ENCODE measurements at regions not wholly inside any gene's neighbourhood (a gene's known extent, or its start where the extent isn't known, plus 50 kb on each side); places are given as distances from the start of the nearest gene placed in this dataset.

GRCh38 chr1:238061967-238062613, 171.4 kb upstream of the ZP4 start:
- DNase-seq (ENCODE audit: insufficient read length, low spot score): no peak
- no peak for TF ChIP-seq PAX5 (IDR thresholded peaks at IDR 0.05; ENCODE audit: insufficient read depth, low read length, severe bottlenecking)
- TF ChIP-seq POU2F2 (IDR thresholded peaks at IDR 0.05; ENCODE audit: low read depth, low read length): no peak
- no peak for TF ChIP-seq TAF1 (IDR thresholded peaks at IDR 0.05; ENCODE audit: low read depth, low read length)
- no peak for TF ChIP-seq POLR2A (IDR thresholded peaks at IDR 0.05; ENCODE audit: low read depth, low read length)
- no peak for TF ChIP-seq SPI1 (IDR thresholded peaks at IDR 0.05; ENCODE audit: low read depth, low read length)
- TF ChIP-seq POLR2AphosphoS5 (IDR thresholded peaks at IDR 0.05; ENCODE audit: low read depth, low read length): no peak
- FAIRE-seq: no peak

GRCh38 chr1:238060061-238060460, 169.3 kb upstream of the ZP4 start:
- TF ChIP-seq POLR2A (IDR thresholded peaks at IDR 0.05; ENCODE audit: low read depth, low read length) (no peak), SPI1 (IDR thresholded peaks at IDR 0.05; ENCODE audit: low read depth, low read length) (peak; percentile 39)
- DNase-seq (ENCODE audit: insufficient read length, low spot score): no peak
- peak; percentile 62 for FAIRE-seq

GRCh38 chr1:238052496-238053266, 162.0 kb upstream of the ZP4 start:
- no peak for FAIRE-seq
- no peak for DNase-seq (ENCODE audit: insufficient read length, low spot score)
- TF ChIP-seq SPI1 (IDR thresholded peaks at IDR 0.05; ENCODE audit: low read depth, low read length) (no peak), POLR2A (IDR thresholded peaks at IDR 0.05; ENCODE audit: low read depth, low read length) (no peak), POLR2AphosphoS5 (IDR thresholded peaks at IDR 0.05; ENCODE audit: low read depth, low read length) (no peak), PAX5 (IDR thresholded peaks at IDR 0.05; ENCODE audit: insufficient read depth, low read length, severe bottlenecking) (no peak), TAF1 (IDR thresholded peaks at IDR 0.05; ENCODE audit: low read depth, low read length) (no peak), POU2F2 (IDR thresholded peaks at IDR 0.05; ENCODE audit: low read depth, low read length) (no peak)

- DNase-seq (ENCODE audit: insufficient read length, low spot score) (no peak), FAIRE-seq (no peak)
- no peak for TF ChIP-seq POU2F2 (IDR thresholded peaks at IDR 0.05; ENCODE audit: low read depth, low read length)
- no peak for TF ChIP-seq PAX5 (IDR thresholded peaks at IDR 0.05; ENCODE audit: insufficient read depth, low read length, severe bottlenecking)
- TF ChIP-seq POLR2AphosphoS5 (IDR thresholded peaks at IDR 0.05; ENCODE audit: low read depth, low read length): no peak
- no peak for TF ChIP-seq SPI1 (IDR thresholded peaks at IDR 0.05; ENCODE audit: low read depth, low read length)
- TF ChIP-seq TAF1 (IDR thresholded peaks at IDR 0.05; ENCODE audit: low read depth, low read length): no peak
Measured at GRCh38 chr1:238029126-238029525, 138.4 kb upstream of the ZP4 start.

- DNase-seq (ENCODE audit: insufficient read length, low spot score) (no peak), FAIRE-seq (no peak)
- no peak for TF ChIP-seq PAX5 (IDR thresholded peaks at IDR 0.05; ENCODE audit: insufficient read depth, low read length, severe bottlenecking)
- TF ChIP-seq POLR2A (IDR thresholded peaks at IDR 0.05; ENCODE audit: low read depth, low read length): no peak
- TF ChIP-seq POU2F2 (IDR thresholded peaks at IDR 0.05; ENCODE audit: low read depth, low read length): no peak
- TF ChIP-seq TAF1 (IDR thresholded peaks at IDR 0.05; ENCODE audit: low read depth, low read length): no peak
- no peak for TF ChIP-seq SPI1 (IDR thresholded peaks at IDR 0.05; ENCODE audit: low read depth, low read length)
- no peak for TF ChIP-seq POLR2AphosphoS5 (IDR thresholded peaks at IDR 0.05; ENCODE audit: low read depth, low read length)
Measured at GRCh38 chr1:238027366-238027765, 136.6 kb upstream of the ZP4 start.

- TF ChIP-seq SPI1 (IDR thresholded peaks at IDR 0.05; ENCODE audit: low read depth, low read length): no peak
- no peak for TF ChIP-seq TAF1 (IDR thresholded peaks at IDR 0.05; ENCODE audit: low read depth, low read length)
- no peak for TF ChIP-seq PAX5 (IDR thresholded peaks at IDR 0.05; ENCODE audit: insufficient read depth, low read length, severe bottlenecking)
- FAIRE-seq: no peak
- DNase-seq (ENCODE audit: insufficient read length, low spot score): no peak
Measured at GRCh38 chr1:238023137-238023536, 132.4 kb upstream of the ZP4 start.

GRCh38 chr1:238018214-238018613, 127.5 kb upstream of the ZP4 start:
- TF ChIP-seq PAX5 (IDR thresholded peaks at IDR 0.05; ENCODE audit: insufficient read depth, low read length, severe bottlenecking): no peak
- TF ChIP-seq POLR2AphosphoS5 (IDR thresholded peaks at IDR 0.05; ENCODE audit: low read depth, low read length): no peak
- TF ChIP-seq SPI1 (IDR thresholded peaks at IDR 0.05; ENCODE audit: low read depth, low read length): no peak
- DNase-seq (ENCODE audit: insufficient read length, low spot score) (no peak), FAIRE-seq (no peak)

GRCh38 chr1:238006779-238007178, 116.1 kb upstream of the ZP4 start:
- no peak for FAIRE-seq
- TF ChIP-seq POLR2AphosphoS5 (IDR thresholded peaks at IDR 0.05; ENCODE audit: low read depth, low read length) (no peak), POLR2A (IDR thresholded peaks at IDR 0.05; ENCODE audit: low read depth, low read length) (no peak), TAF1 (IDR thresholded peaks at IDR 0.05; ENCODE audit: low read depth, low read length) (no peak), SPI1 (IDR thresholded peaks at IDR 0.05; ENCODE audit: low read depth, low read length) (no peak), POU2F2 (IDR thresholded peaks at IDR 0.05; ENCODE audit: low read depth, low read length) (no peak), PAX5 (IDR thresholded peaks at IDR 0.05; ENCODE audit: insufficient read depth, low read length, severe bottlenecking) (no peak)
- no peak for DNase-seq (ENCODE audit: insufficient read length, low spot score)

GRCh38 chr1:238005116-238005515, 114.4 kb upstream of the ZP4 start:
- no peak for DNase-seq (ENCODE audit: insufficient read length, low spot score)
- TF ChIP-seq SPI1 (IDR thresholded peaks at IDR 0.05; ENCODE audit: low read depth, low read length): no peak
- TF ChIP-seq POU2F2 (IDR thresholded peaks at IDR 0.05; ENCODE audit: low read depth, low read length): no peak
- no peak for TF ChIP-seq POLR2AphosphoS5 (IDR thresholded peaks at IDR 0.05; ENCODE audit: low read depth, low read length)
- TF ChIP-seq POLR2A (IDR thresholded peaks at IDR 0.05; ENCODE audit: low read depth, low read length): no peak
- TF ChIP-seq TAF1 (IDR thresholded peaks at IDR 0.05; ENCODE audit: low read depth, low read length): no peak
- TF ChIP-seq PAX5 (IDR thresholded peaks at IDR 0.05; ENCODE audit: insufficient read depth, low read length, severe bottlenecking): no peak
- no peak for FAIRE-seq

GRCh38 chr1:238001818-238002217, 111.1 kb upstream of the ZP4 start:
- no peak for DNase-seq (ENCODE audit: insufficient read length, low spot score)
- TF ChIP-seq TAF1 (IDR thresholded peaks at IDR 0.05; ENCODE audit: low read depth, low read length): no peak
- no peak for TF ChIP-seq POLR2A (IDR thresholded peaks at IDR 0.05; ENCODE audit: low read depth, low read length)
- TF ChIP-seq POU2F2 (IDR thresholded peaks at IDR 0.05; ENCODE audit: low read depth, low read length): no peak
- no peak for TF ChIP-seq PAX5 (IDR thresholded peaks at IDR 0.05; ENCODE audit: insufficient read depth, low read length, severe bottlenecking)
- TF ChIP-seq POLR2AphosphoS5 (IDR thresholded peaks at IDR 0.05; ENCODE audit: low read depth, low read length): no peak
- TF ChIP-seq SPI1 (IDR thresholded peaks at IDR 0.05; ENCODE audit: low read depth, low read length): no peak
- no peak for FAIRE-seq

Data from GM12891 (cell line).